Breast epithelium (tissue), 3 donors: ENCODE measurements at regions not wholly inside any gene's neighbourhood (a gene's known extent, or its start where the extent isn't known, plus 50 kb on each side); places are given as distances from the start of the nearest gene placed in this dataset.

Source experiments
- POLR2A ChIP-seq: fragments of 450-650 bp; IDR thresholded peaks from one replicate; pipeline ENCODE4 v1.6.1; 2016; ENCODE audit warnings: antibody characterized with exemption, mild to moderate bottlenecking, moderate library complexity
- TF ChIP-seq, protein P1 (sequence below), 3 donors: fragments of 450-650 bp; IDR thresholded peaks; one replicate each; pipeline ENCODE4 v1.5.1; 2016 to 2017; ENCODE audit warnings: antibody characterized with exemption in 3 of 3, mild to moderate bottlenecking in 3 of 3, moderate library complexity in 3 of 3

DNA sequence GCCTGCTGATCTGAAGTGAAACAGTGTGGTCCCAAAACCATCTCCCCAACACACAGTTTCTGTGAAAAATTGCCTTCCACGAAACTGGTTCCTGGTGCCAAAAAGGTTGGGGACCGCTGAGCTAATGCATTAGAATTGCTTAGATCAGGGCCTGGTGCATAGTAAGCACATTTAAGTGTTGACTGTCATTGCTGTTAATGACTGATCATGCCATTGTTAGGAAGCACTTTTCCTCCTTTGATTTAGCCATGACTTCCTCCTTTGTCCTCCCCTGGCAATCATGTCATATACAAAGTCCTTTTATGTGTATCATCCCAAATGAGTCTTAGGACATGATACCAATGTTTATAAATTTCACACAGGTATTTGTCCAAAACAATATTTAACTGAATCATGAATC lies 81.5 kb upstream of the ATP11B start:
- TF ChIP-seq, protein P1, sequence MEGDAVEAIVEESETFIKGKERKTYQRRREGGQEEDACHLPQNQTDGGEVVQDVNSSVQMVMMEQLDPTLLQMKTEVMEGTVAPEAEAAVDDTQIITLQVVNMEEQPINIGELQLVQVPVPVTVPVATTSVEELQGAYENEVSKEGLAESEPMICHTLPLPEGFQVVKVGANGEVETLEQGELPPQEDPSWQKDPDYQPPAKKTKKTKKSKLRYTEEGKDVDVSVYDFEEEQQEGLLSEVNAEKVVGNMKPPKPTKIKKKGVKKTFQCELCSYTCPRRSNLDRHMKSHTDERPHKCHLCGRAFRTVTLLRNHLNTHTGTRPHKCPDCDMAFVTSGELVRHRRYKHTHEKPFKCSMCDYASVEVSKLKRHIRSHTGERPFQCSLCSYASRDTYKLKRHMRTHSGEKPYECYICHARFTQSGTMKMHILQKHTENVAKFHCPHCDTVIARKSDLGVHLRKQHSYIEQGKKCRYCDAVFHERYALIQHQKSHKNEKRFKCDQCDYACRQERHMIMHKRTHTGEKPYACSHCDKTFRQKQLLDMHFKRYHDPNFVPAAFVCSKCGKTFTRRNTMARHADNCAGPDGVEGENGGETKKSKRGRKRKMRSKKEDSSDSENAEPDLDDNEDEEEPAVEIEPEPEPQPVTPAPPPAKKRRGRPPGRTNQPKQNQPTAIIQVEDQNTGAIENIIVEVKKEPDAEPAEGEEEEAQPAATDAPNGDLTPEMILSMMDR (IDR thresholded peaks at IDR 0.05), result no peak
- TF ChIP-seq POLR2A, result no peak
